Naive thymus-derived CD8-positive, alpha-beta T cell (primary cell): ENCODE measurements at regions not wholly inside any gene's neighbourhood (a gene's known extent, or its start where the extent isn't known, plus 50 kb on each side); places are given as distances from the start of the nearest gene placed in this dataset.
A peak's percentile ranks its signal among the peaks of the same experiment; 100 is the strongest.
"Not testable (repeated sequence)": the region's sequence is repeated elsewhere in the genome, so short reads cannot be mapped to it uniquely, and the experiment has no call there.

ENCODE experiments used
- ATAC-seq, 2 donors: fragments of 150-1000 bp; cut with Tn5 transposase in 1 of 2; sonication (Bioruptor Pico), chemical (Tn5 transposase) in 1 of 2; 1 replicate in 1 of 2; 2 replicates in 1 of 2; pipeline ENCODE4 v1.10.0; 2021; ENCODE audit warnings: mild to moderate bottlenecking in 2 of 2, moderate library complexity in 2 of 2
- POLR2A ChIA-PET: fragments of 350-600 bp; sonication (Branson Sonifier 250); formaldehyde crosslinking; loops from one replicate; lab custom pipeline; 2021; ENCODE audit warnings: antibody characterized with exemption; lab: Charles Lee
- DNase-seq, 10 donors: peaks; one replicate each; pipeline versions ENCODE4 v3.0.0 to v3.0.0-alpha.2; 2020 to 2022
- H3K27ac Mint-ChIP-seq, 10 donors: one replicate each; pipeline ENCODE4 v1.8.0; 2020 to 2022; ENCODE audit warnings: mild to moderate bottlenecking in 10 of 10, mixed read lengths in 10 of 10, moderate library complexity in 4 of 10, inconsistent platforms in 1 of 10
- H3K27me3 Mint-ChIP-seq, 5 donors: one replicate each; pipeline ENCODE4 v1.8.0; 2021 to 2022; ENCODE audit warnings: mixed read lengths in 5 of 5
- H3K36me3 Mint-ChIP-seq, 3 donors: one replicate each; pipeline ENCODE4 v1.8.0; 2020 to 2022; ENCODE audit warnings: mixed read lengths in 3 of 3, mild to moderate bottlenecking in 2 of 3, inconsistent platforms in 1 of 3
- H3K4me1 Mint-ChIP-seq, 4 donors: one replicate each; pipeline ENCODE4 v1.8.0; 2021 to 2022; ENCODE audit warnings: mixed read lengths in 4 of 4
- H3K4me3 Mint-ChIP-seq, 10 donors: one replicate each; pipeline ENCODE4 v1.8.0; 2020 to 2022; ENCODE audit warnings: mild to moderate bottlenecking in 10 of 10, mixed read lengths in 10 of 10, moderate library complexity in 6 of 10, inconsistent platforms in 1 of 10
- H3K9me3 Mint-ChIP-seq, 9 donors: one replicate each; pipeline ENCODE4 v1.8.0; 2020 to 2022; ENCODE audit warnings: mixed read lengths in 9 of 9, mild to moderate bottlenecking in 3 of 9, inconsistent platforms in 1 of 9, moderate library complexity in 1 of 9

- Mint-ChIP-seq H3K9me3 (peaks cover 0 to 4% (median 0%) of the 10 kb centered on the region in 9 donors), H3K4me1 (no peaks in the 10 kb centered on the region), H3K27me3 (peaks cover 14 to 32% (median 17%) of the 10 kb centered on the region in 5 donors), H3K4me3 (no peak overlapping the region), H3K27ac (no peak overlapping the region), H3K36me3 (no peaks in the 10 kb centered on the region)
- ATAC-seq (no peak), DNase-seq (no peak)
- POLR2A ChIA-PET, result no interaction called here
These were observed 404.8 kb downstream of the HLX start for GRCh38 chr1:221284028-221284427.

GRCh38 chr1:221284991-221285390, 405.7 kb downstream of the HLX start:
- not testable (repeated sequence) for H3K4me1 Mint-ChIP-seq, ATAC-seq, H3K36me3 Mint-ChIP-seq

GRCh38 chr1:221285458-221286210, 406.4 kb downstream of the HLX start:
- H3K9me3 Mint-ChIP-seq, H3K27ac Mint-ChIP-seq, H3K4me1 Mint-ChIP-seq, H3K36me3 Mint-ChIP-seq, POLR2A ChIA-PET, H3K4me3 Mint-ChIP-seq, ATAC-seq, DNase-seq: not testable (repeated sequence)
- peaks cover 14 to 27% (median 17%) of the 10 kb centered on the region in 5 donors for H3K27me3 Mint-ChIP-seq

More at GRCh38 chr1:221284991-221285390, 405.7 kb downstream of the HLX start:
- H3K4me3 Mint-ChIP-seq, H3K9me3 Mint-ChIP-seq, DNase-seq, POLR2A ChIA-PET: not testable (repeated sequence)
- peak overlapping the region in 1 of 10 donors; percentile 38 for H3K27ac Mint-ChIP-seq
- H3K27me3 Mint-ChIP-seq, result peaks cover 14 to 32% (median 17%) of the 10 kb centered on the region in 5 donors

GRCh38 chr1:221286399-221286798, 407.2 kb downstream of the HLX start:
- Mint-ChIP-seq H3K36me3 (no peaks in the 10 kb centered on the region), H3K4me1 (no peaks in the 10 kb centered on the region), H3K9me3 (peaks cover 0 to 4% (median 0%) of the 10 kb centered on the region in 9 donors), H3K27ac (no peak overlapping the region), H3K27me3 (peaks cover 12 to 22% (median 17%) of the 10 kb centered on the region in 5 donors), H3K4me3 (no peak overlapping the region)
- POLR2A ChIA-PET, result no interaction called here
- no peak for DNase-seq
- ATAC-seq, result no peak

GRCh38 chr1:221289103-221289502, 409.9 kb downstream of the HLX start:
- ATAC-seq, result no peak
- DNase-seq, result no peak
- H3K9me3 Mint-ChIP-seq, result no peaks in the 10 kb centered on the region
- peaks cover 0 to 3% (median 2%) of the 10 kb centered on the region in 5 donors for H3K27me3 Mint-ChIP-seq
- no peaks in the 10 kb centered on the region for H3K36me3 Mint-ChIP-seq
- no peak overlapping the region for H3K4me3 Mint-ChIP-seq
- no peaks in the 10 kb centered on the region for H3K4me1 Mint-ChIP-seq
- H3K27ac Mint-ChIP-seq, result no peak overlapping the region
- POLR2A ChIA-PET, result no interaction called here

GRCh38 chr1:221290669-221291068, 411.4 kb downstream of the HLX start:
- Mint-ChIP-seq H3K9me3 (no peaks in the 10 kb centered on the region), H3K36me3 (no peaks in the 10 kb centered on the region), H3K4me3 (no peak overlapping the region), H3K4me1 (no peaks in the 10 kb centered on the region), H3K27me3 (peaks cover 0 to 3% (median 0%) of the 10 kb centered on the region in 5 donors), H3K27ac (no peak overlapping the region)
- ATAC-seq (no peak), DNase-seq (no peak)
- POLR2A ChIA-PET, result no interaction called here

- no peak overlapping the region for H3K4me3 Mint-ChIP-seq
- no peaks in the 10 kb centered on the region for H3K36me3 Mint-ChIP-seq
- ATAC-seq, result no peak
These were observed 411.9 kb downstream of the HLX start for GRCh38 chr1:221291113-221291512.

GRCh38 chr1:221292652-221293051, 413.4 kb downstream of the HLX start:
- Mint-ChIP-seq H3K27ac (no peak overlapping the region), H3K4me1 (no peaks in the 10 kb centered on the region), H3K27me3 (peaks cover 0 to 3% (median 0%) of the 10 kb centered on the region in 5 donors), H3K9me3 (no peaks in the 10 kb centered on the region), H3K4me3 (no peak overlapping the region), H3K36me3 (no peaks in the 10 kb centered on the region)
- POLR2A ChIA-PET, result no interaction called here
- DNase-seq (no peak), ATAC-seq (no peak)

More at GRCh38 chr1:221291113-221291512, 411.9 kb downstream of the HLX start:
- no peak for DNase-seq
- POLR2A ChIA-PET, result no interaction called here
- H3K9me3 Mint-ChIP-seq, result no peaks in the 10 kb centered on the region
- H3K27me3 Mint-ChIP-seq, result peaks cover 0 to 3% (median 0%) of the 10 kb centered on the region in 5 donors
- H3K4me1 Mint-ChIP-seq, result no peaks in the 10 kb centered on the region
- H3K27ac Mint-ChIP-seq, result no peak overlapping the region

- no peak overlapping the region for H3K4me3 Mint-ChIP-seq
- POLR2A ChIA-PET, result no interaction called here
- no peaks in the 10 kb centered on the region for H3K36me3 Mint-ChIP-seq
- peaks cover 2 to 12% (median 3%) of the 10 kb centered on the region in 5 donors for H3K27me3 Mint-ChIP-seq
- no peaks in the 10 kb centered on the region for H3K4me1 Mint-ChIP-seq
- no peak overlapping the region for H3K27ac Mint-ChIP-seq
- no peaks in the 10 kb centered on the region for H3K9me3 Mint-ChIP-seq
- ATAC-seq (no peak), DNase-seq (no peak)
These were observed 415.0 kb downstream of the HLX start for GRCh38 chr1:221294242-221294641.

GRCh38 chr1:221302357-221302756, 423.1 kb downstream of the HLX start:
- no peaks in the 10 kb centered on the region for H3K36me3 Mint-ChIP-seq
- DNase-seq (no peak), ATAC-seq (no peak)
- no peaks in the 10 kb centered on the region for H3K4me1 Mint-ChIP-seq
- H3K9me3 Mint-ChIP-seq, result no peaks in the 10 kb centered on the region
- peaks cover 17 to 36% (median 25%) of the 10 kb centered on the region in 5 donors for H3K27me3 Mint-ChIP-seq
- POLR2A ChIA-PET, result no interaction called here
- no peak overlapping the region for H3K27ac Mint-ChIP-seq
- H3K4me3 Mint-ChIP-seq, result no peak overlapping the region

- POLR2A ChIA-PET, result no interaction called here
- no peak for ATAC-seq
- H3K27me3 Mint-ChIP-seq, result peaks cover 19 to 36% (median 25%) of the 10 kb centered on the region in 5 donors
These were observed 423.6 kb downstream of the HLX start for GRCh38 chr1:221302810-221303209.

GRCh38 chr1:221303623-221304022, 424.4 kb downstream of the HLX start:
- Mint-ChIP-seq H3K9me3 (peaks cover 0 to 1% (median 0%) of the 10 kb centered on the region in 9 donors), H3K4me3 (no peak overlapping the region), H3K27me3 (peaks cover 19 to 33% (median 22%) of the 10 kb centered on the region in 5 donors), H3K36me3 (no peaks in the 10 kb centered on the region), H3K4me1 (no peaks in the 10 kb centered on the region), H3K27ac (no peak overlapping the region)
- POLR2A ChIA-PET, result no interaction called here
- no peak for DNase-seq
- no peak for ATAC-seq

More at GRCh38 chr1:221302810-221303209, 423.6 kb downstream of the HLX start:
- Mint-ChIP-seq H3K27ac (no peak overlapping the region), H3K36me3 (no peaks in the 10 kb centered on the region), H3K4me1 (no peaks in the 10 kb centered on the region), H3K4me3 (no peak overlapping the region), H3K9me3 (no peaks in the 10 kb centered on the region)
- DNase-seq, result no peak

- H3K27me3 Mint-ChIP-seq, result peaks cover 11 to 23% (median 16%) of the 10 kb centered on the region in 5 donors
- H3K9me3 Mint-ChIP-seq, result peaks cover 0 to 6% (median 0%) of the 10 kb centered on the region in 9 donors
- H3K4me3 Mint-ChIP-seq, result no peak overlapping the region
- H3K27ac Mint-ChIP-seq, result no peak overlapping the region
- POLR2A ChIA-PET, result no interaction called here
- ATAC-seq, result no peak
- H3K36me3 Mint-ChIP-seq, result no peaks in the 10 kb centered on the region
- DNase-seq, result no peak
- no peaks in the 10 kb centered on the region for H3K4me1 Mint-ChIP-seq
These were observed 427.0 kb downstream of the HLX start for GRCh38 chr1:221306239-221306638.
